KBM-7 (cell line): ENCODE measurements at regions not wholly inside any gene's neighbourhood (a gene's known extent, or its start where the extent isn't known, plus 50 kb on each side); places are given as distances from the start of the nearest gene placed in this dataset.
"Not testable (repeated sequence)": the region's sequence is repeated elsewhere in the genome, so short reads cannot be mapped to it uniquely, and the experiment has no call there.

Source experiments
- DNase-seq: peaks from one replicate; pipeline ENCODE4 v3.0.0-alpha.2; 2015
- in situ Hi-C: fragments of 300-500 bp; cut with MboI; formaldehyde crosslinking; loops from 2 replicates; pipeline ENCODE4 v1.14.3; 2020; ENCODE audit warnings: low sequenced_read_pairs, low pct_unique_long_range_greater_than_20kb, mixed read lengths

GRCh38 chr14:104230946-104231345 lies 92.6 kb downstream of the KIF26A start:
- no peak for DNase-seq
- in situ Hi-C loops = no loop called here

DNA sequence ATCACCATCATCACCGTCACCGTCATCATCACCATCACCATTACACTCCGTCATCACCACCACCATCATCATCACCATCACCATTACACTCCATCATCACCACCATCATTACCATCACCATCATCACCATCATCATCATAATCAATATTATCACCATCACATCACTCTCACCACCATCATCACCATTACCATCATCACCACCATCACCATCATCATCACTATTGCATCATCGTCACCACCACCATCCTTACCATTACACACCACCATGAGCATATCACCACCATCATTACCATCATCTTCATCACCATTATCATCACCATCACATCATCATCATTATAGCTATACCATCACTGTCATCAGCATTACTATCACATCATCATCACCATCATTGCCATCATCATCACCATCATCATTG lies 93.7 kb downstream of the KIF26A start:
- no peak for DNase-seq
- in situ Hi-C loops = no loop called here

- in situ Hi-C loops, DNase-seq: not testable (repeated sequence)
These were observed 95.8 kb downstream of the KIF26A start for GRCh38 chr14:104234007-104234786.

GRCh38 chr14:104235686-104236085 lies 97.3 kb downstream of the KIF26A start:
- in situ Hi-C loops = no loop called here
- DNase-seq = no peak

- no peak for DNase-seq
- in situ Hi-C loops = no loop called here
These were observed 99.5 kb downstream of the KIF26A start for GRCh38 chr14:104237651-104238423.

DNA sequence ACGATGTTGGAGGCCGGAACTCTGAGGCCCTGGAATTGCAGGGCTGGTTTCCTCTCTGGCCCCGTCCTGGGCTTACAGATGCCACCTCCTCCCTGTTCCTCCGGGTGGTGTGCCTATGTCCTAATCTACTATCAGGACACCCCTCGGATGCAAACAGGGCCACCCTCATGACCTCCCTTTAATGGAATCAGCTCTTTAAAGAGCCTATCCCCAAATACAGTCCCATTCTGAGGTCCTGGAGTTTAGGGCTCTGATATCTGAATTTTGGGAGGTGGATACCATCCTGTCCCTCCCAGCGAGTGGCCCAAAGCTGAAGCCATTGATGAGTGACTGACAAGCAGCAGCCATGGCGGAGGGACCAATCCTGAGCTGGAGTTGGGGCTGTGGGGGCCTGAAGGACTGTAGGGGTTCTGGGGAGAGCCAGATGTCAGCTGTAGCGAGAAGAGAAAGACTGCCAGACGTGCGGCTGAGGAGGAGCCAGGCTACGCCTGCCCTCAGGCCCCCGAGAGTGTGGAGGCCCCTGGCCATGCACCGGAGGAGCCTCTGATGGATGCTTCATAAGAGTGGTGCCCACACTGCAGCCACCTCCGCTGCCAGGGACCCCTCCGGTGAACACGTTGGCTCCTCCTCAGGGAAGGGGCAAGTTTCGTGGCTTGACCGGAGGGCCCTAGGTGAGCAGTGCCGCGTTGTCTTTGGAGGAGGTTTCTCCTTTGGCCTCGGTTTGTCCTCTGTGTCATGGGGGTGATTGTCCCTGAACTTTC lies 100.2 kb downstream of the KIF26A start:
- in situ Hi-C loops = no loop called here
- DNase-seq = no peak

DNA sequence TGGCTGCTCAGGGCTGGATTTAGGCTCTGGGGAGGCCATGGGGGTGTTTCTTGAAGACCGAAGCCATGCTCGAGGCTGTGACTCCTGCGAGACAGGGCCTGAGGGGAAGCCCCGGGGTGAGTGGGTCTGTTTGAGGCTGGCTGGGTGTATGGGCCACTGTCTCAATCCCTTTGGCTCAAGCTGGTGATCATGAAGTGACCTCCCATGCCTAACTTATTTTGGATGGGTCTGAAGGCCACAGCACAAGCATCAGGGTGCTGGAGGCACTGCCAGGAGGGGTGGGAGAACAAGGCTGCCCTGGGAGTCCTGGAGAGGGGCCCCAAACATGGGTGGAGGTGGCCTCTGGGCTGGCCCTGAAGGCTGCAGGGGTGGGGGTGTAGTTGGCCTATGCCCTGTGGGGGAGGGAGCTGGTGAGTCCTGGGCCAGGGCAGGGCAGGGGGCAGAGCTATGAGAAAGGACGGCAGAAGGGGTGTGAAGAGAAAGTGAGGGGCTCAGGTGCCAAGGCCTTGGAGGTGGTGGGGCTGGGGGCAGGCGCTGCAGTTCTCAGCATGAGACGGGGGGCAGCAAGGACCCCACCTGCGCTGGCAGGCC lies 100.9 kb downstream of the KIF26A start:
- in situ Hi-C loops = no loop called here
- DNase-seq = no peak

- DNase-seq = no peak
- in situ Hi-C loops = no loop called here
These were observed 101.5 kb downstream of the KIF26A start for GRCh38 chr14:104239861-104240301.

- in situ Hi-C loops = no loop called here
- DNase-seq = no peak
These were observed 102.2 kb downstream of the KIF26A start for GRCh38 chr14:104240434-104241157.

DNA sequence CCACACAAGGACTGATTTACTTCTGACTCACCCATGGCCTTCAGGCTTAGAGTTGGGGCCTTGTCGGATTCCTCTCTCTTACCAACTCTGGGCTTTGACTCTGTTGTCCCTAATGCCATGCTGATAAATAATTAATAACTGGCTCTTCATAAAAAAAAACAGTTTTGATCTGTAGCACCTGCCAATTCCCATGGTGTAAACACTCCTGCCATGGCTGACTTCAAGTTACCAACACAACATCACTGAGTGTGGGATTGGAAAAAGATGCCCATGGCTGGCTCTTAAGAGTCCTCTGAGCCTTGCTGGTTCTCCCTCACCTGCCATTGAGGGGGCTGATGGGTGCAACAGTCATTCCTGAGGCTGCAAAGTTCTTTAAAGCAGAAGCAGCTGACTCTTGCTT lies 104.8 kb downstream of the KIF26A start:
- DNase-seq = no peak
- in situ Hi-C loops = no loop called here

DNA sequence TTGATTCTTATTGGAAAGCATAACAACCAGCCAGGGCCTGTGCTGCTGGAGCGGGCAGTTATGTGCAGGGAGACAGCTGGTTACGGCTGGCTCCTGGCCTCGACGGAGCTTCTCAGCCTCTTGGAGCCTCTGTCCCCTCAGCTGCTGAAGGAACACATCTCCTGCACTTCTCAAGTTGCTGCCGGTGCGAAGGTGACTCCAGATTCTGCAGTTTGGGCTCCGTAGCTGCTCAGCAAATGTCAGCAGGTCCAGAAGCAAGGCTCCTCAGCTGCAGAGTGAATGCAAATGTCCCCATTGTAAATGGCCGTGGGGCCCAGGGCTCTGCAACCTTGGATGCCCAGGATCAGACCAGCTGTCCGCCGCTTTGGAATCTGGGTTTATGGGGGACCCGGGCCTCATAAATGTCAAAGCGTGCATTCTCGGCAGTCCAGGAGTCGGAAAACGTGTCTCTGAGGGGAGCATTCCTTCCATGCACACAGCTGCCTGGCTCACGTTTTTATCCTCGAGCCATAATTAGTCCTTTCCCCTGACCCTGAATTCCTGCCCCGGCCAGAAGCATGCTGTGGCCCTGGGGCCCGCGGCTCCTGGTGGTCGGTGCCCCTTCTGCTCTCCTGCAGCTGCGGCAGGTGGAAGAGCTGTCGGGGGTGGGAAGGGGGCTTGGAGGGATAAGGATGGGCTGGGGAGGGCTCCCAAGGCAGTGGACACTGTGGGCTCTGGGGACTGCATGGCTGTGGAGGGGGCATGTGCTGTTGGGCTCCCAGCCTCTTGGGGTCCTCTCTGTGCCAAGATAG lies 106.0 kb downstream of the KIF26A start:
- in situ Hi-C loops = no loop called here
- no peak for DNase-seq

DNA sequence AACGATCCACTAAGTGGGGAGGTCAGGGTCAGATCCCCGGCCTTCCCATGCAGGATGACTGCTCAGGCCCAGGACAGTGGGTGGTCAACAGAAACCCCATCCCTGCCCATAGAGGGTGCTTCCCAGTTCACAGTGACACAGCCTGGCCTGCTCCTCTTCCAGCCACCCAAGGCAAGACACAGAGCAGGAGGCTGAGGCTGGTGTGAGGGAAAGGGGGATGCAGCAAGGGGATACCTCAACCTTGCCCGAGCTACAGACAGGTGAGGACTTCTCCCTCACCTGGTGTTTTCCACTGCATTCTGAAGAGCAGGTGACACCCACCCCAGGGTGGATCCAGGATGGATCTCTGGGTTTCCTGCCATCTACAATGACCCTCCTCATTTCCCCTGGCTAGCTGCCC lies 106.7 kb downstream of the KIF26A start:
- in situ Hi-C loops = no loop called here
- DNase-seq = no peak

- in situ Hi-C loops = no loop called here
- DNase-seq = no peak
These were observed 107.3 kb downstream of the KIF26A start for GRCh38 chr14:104245723-104246122.

DNA sequence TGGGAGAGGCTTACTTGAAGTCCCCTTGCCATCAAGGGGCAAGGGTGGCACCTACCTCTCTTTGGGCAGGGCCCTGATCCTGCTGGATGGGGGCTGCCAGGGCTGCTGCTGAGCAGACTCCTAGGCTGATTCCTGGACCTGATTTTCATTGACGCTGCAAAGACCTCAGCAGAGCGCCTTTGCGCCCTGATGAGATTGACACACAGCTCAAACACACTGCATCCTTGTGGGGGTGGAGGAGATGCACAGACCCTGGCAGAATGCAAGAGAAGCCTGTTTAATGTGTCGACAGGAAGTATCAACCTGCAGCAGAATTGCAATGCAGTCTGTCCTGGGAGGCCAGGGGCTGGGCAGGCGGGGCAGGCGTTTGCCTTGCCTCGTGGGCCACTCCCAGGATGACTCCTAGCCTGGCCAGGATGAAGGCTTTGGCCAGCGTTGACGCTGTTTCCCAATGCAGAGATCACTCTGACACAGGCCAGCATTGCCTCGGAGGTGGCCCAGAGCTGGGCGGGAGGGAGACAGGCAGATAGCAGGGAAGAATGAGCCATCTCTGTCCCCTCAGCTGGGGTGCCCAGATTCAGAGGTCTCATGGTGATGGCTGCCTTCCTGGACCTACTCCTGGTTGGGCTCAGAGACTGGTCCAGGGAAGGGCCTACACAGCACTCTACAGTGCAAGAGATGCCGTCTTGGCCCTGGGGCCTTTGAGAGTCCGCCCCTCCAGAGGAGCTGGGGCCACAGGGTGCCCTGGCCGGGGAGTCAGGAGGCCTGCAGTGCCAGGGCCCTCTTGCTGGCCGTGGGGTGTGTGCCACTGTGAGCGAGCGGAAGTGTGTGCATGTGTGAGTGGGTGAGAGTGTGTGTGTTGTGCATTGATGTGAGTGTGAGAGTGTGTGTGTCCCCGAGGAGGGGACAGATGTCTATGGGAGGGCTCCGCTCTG lies 108.3 kb downstream of the KIF26A start:
- no peak for DNase-seq
- in situ Hi-C loops = no loop called here

- in situ Hi-C loops = no loop called here
These were observed 109.2 kb downstream of the KIF26A start for GRCh38 chr14:104247336-104248202.

More at GRCh38 chr14:104247336-104248202, 109.2 kb downstream of the KIF26A start:
- DNase-seq = no peak
